IPS DF 19.7 (cell line): ENCODE measurements at regions not wholly inside any gene's neighbourhood (a gene's known extent, or its start where the extent isn't known, plus 50 kb on each side); places are given as distances from the start of the nearest gene placed in this dataset.
"Not testable (repeated sequence)": the region's sequence is repeated elsewhere in the genome, so short reads cannot be mapped to it uniquely, and the experiment has no call there.

Source experiments
- DNase-seq: peaks from one replicate; pipeline ENCODE4 v3.0.0-alpha.2; 2013; ENCODE audit warnings: low read depth, low spot score

DNA sequence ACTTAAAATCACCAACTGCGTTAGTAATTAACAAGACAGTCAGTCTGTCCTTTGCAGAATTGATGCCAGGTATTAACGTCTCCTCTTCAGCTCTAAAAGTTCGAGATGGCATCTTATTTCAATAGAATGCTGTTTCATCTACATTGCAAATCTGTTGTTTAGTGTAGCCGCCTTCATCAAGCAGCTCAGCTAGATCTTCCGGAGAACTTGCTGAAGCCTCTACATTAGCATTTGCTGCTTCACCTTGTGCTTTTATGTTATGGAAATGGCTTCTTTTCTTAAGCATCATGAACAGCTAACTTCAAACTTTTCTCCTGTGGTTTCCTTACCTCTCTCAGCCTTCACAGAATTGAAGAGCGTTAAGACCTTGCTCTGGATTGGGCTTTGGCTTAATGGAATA lies 95.5 kb upstream of the FAM20C start:
- peak; percentile 94 for DNase-seq

- DNase-seq = no peak
Observed at GRCh38 chr7:97310-97841, 95.0 kb upstream of the FAM20C start.

DNA sequence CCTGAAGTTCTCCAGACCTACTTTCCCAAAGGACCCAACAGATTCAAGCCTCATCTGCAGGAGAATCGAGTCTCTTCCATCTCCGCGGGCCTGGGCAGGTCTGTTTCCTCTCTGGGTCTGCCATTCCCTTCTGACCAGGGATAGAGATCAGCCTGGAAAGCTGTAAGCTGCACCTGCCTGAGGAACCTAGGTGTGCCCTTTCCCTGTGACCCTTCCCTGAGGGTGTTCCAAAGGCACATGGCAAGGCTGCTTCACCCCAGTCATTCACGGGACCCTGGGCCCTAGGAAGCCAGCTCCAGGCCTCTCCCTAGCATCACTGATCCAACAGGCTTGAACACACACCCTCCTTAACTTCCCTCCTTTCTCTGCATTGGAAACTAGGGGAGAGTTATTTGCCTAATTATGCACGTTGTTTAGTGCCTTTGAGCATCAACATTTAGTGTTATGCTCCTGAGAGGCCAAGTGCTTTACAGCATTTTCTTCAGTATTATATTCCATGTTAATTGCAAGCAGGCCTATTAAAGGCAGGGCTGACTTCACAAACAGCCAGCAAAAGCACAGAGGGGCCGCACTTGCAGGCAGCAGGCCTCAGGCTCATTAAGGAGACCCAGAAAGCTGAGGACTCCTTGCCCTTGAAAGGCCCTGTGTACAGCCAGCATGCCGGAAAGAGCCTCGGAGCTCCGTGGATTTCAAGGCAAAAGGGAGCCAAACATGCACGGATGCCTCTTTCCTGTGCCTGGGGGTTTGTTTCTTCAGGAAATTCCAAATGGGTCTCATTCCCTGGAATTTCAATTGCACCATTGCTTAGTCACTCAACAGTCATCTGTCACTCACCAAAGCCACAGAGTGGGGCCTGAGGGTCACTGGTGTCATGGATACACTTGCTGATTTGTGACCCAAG lies 91.0 kb upstream of the FAM20C start:
- no peak for DNase-seq

GRCh38 chr7:102047-102711 lies 90.2 kb upstream of the FAM20C start:
- no peak for DNase-seq

- DNase-seq = no peak
Observed at GRCh38 chr7:102721-103120, 89.7 kb upstream of the FAM20C start.

- DNase-seq = not testable (repeated sequence)
Observed at GRCh38 chr7:103981-104380, 88.4 kb upstream of the FAM20C start.

DNA sequence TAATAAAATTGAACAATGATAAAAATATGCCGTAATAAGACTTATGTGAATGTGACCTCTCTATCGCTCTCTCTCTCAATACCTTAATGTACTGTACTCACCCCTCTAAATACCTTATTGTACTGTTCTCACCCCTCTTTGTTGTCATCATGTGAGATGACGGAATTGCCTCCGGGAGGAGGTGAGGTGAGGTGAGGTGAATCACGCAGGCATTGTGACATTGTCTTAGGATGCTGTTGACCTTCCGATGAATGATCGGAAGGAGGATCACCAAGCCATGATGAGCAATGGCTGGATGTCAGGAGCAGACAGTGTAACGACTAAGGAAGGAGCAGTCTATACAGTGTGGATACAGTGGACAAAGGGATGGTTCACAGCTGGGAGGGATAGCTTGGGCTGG lies 87.4 kb upstream of the FAM20C start:
- no peak for DNase-seq

DNA sequence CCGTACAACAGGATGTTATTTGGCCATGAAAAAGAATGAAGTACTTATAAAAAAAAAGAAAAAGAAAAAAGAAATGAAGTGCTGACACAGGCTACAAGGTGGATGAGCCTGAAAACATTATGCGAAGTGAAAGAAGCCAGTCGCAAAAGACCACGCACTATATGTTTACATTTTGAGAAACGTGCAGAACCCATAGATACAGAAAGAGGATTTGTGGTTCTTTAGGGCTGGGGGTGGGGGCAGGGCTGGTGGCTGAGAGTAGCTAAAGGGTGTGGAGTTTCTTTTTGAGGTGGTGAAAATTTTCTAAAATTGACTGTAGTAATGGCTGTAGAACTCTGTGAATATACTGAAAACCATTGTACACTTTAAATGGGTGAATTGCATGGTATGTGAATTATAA lies 86.0 kb upstream of the FAM20C start:
- no peak for DNase-seq

DNA sequence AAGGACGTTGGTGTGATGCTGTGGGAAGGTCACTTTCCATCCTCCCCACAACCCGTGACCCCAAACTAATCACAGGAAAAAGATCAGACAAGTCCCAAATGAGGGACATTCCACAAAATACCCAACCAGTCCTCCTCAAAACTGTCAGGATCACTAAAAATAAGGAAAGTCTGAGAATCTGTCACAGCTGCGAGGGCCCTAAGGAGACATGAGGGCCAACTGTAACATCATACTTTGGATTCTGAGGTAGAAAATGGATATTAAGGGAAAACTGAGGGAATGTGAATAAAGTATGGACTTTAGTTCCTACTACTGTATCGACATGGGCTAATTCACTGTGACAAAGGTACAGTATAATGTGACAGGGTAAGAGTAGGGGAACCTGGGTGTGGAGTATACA lies 85.1 kb upstream of the FAM20C start:
- DNase-seq = no peak

GRCh38 chr7:107907-108306 lies 84.5 kb upstream of the FAM20C start:
- DNase-seq = no peak

DNA sequence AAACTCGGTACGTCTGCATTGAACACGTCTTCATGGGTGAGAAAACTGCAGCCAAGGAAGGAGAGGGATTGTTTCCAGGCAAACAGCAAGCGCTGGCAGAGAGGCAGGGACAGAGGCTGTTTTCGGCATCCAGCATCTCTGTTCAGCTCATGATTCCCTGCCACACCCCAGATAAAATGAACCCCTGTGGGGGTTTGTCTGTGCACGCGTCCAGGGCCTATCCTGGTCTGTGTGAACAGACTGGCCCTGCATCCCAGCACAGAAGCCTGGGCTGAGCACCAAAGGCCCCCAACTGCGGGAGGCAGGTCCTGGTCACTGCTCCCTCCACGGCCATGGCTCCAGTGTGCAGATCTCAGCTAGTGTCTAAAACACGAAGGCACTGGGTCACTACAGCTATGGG lies 83.3 kb upstream of the FAM20C start:
- DNase-seq = no peak

GRCh38 chr7:109898-110556 lies 82.3 kb upstream of the FAM20C start:
- DNase-seq = no peak

DNA sequence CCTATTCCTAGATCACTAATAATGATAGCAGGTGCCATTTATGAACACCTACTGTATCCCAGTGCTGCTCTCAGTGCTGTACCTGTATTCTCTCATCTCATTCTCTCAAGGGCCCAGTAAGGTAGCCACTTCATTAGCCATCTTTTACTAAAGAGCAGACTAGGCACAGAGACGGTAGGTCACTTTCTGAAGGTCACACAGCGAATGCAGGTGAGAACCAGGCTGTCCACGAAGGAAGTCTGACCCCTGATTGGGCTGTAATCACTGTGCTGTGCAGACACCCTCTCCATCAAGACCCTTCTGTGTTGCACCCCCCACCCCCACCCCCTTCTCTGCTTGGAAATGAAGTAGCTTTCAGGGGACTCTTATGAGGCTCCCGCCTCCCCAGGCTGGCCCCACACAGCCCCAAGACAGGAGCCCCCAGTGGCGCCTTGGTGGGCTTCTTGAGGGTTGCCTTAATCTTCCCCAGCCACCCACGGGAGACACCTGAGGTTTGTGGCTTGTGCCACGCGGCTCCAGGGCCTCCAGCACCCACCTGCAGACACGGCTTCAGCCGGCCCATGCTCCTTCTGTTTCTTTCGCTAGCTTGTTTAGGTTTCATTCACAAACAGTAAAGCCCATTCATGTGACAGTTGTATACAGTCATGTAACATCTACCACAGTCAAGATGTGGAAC lies 81.7 kb upstream of the FAM20C start:
- DNase-seq = no peak

GRCh38 chr7:111591-111990 lies 80.8 kb upstream of the FAM20C start:
- no peak for DNase-seq

- no peak for DNase-seq
Observed at GRCh38 chr7:112881-113280, 79.5 kb upstream of the FAM20C start.

- no peak for DNase-seq
Observed at GRCh38 chr7:115274-115911, 77.0 kb upstream of the FAM20C start.

DNA sequence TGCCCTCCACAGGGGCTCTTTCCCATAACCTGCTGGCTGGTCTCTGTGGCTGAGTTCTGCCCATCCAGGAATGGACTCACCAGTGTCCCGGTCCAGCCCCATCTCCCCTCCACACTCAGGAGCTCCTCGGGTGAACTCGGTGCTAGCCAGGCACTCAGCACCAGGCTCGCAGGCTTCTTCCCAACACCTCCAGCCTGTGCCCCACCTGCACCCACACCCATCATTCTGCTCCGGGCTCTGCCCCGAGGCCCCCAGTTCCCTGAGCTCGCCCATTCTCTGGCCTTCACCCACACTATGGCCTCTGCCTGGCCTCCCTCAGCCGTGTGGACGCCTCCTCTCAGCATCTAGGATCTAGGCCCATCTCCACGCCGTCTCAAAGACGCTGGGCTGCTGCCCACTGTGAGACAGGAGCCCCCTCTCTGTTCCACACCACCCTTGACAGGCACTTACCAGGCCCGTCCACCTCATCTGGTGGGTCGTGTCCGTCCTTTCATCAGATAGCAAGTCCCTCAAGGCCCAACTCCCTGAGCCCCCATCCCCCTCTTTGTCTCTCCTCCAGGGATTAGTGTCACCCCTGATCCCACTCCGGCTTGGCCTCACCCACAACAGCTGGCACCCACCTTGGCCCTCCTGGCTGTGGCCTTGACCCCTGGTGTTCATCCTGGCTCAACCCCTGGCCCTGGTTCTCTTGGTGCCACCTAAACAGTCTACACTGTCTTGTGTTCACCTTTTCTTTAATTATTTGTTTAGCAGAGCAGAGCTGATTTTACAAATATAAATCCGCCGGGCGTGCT lies 76.0 kb upstream of the FAM20C start:
- no peak for DNase-seq

DNA sequence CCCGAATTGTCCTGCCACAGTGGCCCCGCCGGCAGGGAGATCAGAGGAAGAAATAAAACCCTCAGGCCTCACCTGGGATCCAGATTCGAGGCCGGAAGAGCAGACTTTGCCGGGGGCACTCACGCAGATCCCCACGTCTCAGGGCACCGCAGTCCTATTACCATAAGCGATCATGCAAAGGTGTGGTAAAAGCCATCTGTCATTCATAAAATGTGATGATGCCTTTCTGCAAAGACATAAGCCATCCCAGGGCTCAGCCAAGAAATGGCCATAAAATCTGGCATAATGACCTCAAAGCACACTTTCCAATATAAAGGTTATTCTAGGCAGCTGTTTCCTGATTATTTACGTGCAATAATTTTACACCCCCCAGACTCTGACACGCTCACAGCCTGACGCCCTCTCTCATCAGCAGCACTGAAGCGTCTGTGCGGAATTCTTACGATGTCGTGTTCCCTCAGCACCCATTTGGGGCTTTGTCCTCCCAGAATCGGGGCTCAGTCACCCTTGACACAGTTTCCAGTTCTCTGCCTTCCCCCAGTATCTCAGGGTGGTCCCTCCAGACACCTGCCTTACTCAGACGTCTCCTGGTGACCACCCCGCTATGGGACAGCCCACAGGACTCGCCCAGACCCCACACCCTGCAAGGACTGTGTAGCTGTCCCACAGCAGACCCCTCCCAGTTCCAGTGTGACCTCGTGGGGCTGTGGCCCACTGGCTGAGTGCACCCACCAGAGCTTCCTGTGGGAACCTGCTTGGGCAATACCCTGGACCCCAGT lies 74.3 kb upstream of the FAM20C start:
- no peak for DNase-seq

DNA sequence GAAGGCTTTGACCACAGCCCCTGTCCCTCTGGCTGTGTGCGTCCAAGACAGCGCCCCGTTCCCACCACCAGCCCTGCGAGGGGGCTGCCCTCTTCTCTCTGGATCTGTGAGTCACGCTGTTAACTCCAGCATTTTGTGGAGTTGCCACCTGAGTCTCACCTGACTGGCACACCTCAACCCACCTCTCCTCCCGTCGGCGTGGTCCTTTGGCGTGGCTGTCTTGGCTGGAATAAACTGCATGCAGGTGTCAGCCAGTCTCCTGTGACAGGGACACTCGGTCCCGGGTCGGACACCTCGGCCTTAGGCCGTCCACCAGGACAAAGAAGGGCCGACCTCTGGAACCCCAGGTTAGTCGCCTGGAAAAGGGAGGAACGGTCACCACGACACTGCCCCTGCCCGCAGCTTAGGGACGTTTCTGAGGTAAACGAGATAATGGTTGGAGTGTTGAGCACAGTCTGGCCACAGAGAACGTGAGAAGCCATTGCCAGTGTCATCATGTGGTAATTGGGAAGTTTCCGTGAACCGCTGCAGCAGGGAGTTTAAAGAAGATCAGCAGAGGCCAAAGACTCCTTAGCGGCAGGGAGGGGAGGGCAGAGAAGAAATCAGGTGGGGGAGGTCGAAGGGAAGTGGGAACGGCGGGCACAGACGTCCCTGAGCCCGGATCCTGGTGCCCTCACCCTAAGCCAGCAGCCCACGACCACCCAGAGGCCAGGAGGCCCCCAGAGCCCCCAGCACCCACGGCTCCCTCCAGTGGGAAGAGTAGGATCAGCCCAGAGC lies 73.6 kb upstream of the FAM20C start:
- no peak for DNase-seq
